Epidermal melanocyte (primary cell): ENCODE measurements at regions not wholly inside any gene's neighbourhood (a gene's known extent, or its start where the extent isn't known, plus 50 kb on each side); places are given as distances from the start of the nearest gene placed in this dataset.

Source experiments
- DNase-seq: peaks from one replicate; pipeline ENCODE4 v3.0.0; 2011; ENCODE audit warnings: low spot score; ENCODE audit not compliant: insufficient read length

DNA sequence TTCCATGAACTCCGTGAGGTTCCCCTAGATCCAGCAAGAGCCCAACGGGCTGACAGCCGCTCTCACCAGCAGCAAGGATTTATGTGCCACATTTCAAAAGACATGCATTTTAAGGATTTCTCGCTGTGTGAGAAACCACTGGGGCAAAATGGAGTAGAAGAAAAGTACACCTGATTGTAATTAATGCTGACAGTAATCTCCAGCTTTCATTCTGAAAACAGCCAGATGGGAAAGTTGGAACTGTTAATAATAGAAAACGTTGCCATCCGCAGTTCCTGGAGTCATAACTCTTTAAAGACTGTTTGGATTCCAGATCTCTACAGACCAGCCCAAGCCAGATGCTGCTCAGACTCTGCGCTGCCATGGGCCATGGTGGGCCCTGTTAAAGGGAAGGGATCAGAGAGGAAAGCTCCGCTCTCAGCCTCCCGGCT is 216.9 kb upstream of the GLI3 start:
- peak; percentile 21 for DNase-seq

DNA sequence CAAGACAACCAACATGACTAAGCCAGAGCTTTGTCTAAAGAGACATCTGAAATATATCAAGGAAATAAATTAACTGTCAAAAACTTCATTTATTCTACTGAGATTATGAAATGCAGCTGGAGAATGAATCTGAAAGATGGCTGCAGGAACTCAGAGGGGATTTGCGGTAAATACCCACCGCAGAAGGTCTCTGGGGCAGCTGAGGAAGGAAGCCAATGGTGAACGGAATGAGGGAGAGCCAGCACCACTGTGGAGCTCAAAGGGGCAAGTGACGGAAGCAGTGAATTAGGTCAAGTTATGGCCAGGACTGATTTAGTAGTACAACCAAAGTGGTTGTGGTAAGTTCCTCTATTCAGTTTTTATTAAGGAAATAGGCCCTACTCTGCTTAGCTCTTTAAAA is 215.3 kb upstream of the GLI3 start:
- no peak for DNase-seq

DNA sequence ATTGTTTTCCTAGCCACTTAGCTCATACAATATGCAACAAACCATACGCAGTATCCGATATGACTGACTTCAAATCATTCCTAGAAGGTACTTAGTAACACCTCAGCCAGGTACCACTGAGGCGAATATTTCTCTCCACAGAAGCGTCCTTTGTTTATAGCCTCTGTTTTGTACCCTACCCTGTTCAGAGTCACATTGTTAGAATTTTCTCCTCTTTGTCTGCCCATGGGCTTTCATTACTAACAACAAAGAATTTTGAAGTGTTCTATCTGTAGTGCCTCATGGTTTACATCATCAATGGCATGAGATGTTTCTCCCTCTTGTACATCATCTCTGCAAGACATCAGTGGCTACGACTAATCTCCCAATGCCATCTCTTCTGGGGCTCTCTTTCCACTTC is 212.4 kb upstream of the GLI3 start:
- no peak for DNase-seq

DNA sequence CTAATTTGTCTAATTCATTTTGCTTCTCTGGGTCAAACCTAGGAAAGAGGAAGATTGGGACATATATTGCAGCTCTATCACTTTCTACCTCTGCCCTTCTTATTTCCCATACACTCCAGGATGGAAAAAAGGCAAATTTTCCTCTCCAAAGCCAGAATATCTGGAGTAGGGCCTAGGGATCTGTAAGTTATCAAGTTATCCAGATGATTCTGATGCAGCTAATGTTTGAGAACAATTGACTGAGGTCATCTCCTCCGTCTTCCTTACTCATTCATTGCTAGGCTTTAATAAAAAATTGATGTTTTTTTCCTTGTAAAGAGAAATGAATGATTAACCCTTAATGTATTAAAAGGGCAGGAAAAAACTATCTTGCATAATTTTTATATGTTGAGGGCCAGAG is 211.9 kb upstream of the GLI3 start:
- no peak for DNase-seq

DNA sequence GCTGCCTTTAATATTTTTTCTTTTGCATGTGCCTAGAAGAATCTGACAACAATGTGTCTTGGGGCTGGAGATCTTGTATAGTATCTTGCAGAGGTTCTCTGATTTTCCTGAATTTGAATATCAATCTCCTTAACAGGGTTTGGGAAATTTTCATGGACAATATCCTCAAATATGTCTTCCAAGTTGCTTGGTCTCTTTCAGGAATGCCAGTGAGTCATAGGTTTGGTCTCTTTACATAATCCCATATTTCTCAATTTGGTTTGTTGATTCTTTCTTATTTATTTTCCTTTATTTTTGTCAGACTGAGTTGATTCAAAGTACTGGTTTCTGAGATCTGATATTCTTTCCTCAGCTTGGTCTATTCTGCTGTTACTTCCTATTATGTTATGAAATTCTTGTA is 208.7 kb upstream of the GLI3 start:
- no peak for DNase-seq

DNA sequence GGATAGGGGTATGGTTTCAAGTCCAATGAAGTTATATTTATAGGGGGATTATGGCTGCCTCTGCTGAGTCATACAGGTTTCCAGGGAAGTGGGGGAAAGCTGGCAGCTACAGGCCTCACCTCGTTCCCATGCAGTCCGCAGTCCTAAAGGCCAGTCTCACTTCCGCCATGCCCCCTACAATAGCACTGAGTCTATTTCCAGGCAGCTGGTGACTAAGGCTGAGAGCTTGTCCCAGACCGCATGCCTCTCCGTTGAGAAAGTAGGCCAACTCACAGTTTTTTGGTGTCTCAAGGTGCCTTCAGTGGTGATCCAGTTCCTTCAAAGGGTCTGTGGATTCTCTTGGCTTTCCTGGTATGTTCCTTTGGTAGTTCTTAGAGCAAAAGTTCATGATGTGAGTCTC is 203.9 kb upstream of the GLI3 start:
- DNase-seq: no peak

DNA sequence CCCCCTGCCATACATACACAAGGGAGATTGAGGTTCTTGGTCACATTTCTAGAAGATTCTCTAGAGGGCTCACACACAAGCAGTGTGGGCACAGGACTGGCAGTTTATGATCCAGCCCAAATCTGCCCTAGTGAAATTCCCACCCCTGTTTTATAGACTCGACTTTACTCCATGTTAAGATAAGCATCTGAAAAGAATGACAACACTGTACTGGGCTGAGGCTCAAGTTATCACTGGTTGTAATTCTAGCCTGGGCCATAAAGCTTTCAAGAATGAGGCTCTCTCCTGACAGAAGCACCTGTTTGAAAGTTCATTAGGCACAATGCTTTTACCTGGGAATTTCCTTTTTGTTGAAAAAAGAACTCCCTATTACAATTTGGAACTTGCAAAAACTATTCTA is 195.6 kb upstream of the GLI3 start:
- DNase-seq: no peak

DNA sequence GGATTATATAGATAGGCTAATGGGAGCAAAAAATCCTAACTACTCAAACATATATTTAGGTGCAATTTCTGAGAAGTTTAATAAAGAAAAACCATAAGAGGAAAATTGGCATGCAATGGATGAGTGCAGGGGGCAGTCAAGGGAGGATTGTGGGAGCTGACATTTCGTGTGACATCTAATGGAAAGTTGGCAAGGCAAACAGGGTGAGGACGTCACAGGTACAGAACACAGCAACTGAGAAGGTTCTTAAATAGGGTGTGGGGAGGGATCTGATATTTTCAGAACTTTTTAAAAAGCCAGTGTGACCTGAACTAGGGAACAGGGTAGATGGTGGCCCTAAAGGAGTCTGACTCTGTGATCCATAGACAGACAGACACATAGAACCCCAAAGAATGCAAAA is 194.9 kb upstream of the GLI3 start:
- DNase-seq: no peak

DNA sequence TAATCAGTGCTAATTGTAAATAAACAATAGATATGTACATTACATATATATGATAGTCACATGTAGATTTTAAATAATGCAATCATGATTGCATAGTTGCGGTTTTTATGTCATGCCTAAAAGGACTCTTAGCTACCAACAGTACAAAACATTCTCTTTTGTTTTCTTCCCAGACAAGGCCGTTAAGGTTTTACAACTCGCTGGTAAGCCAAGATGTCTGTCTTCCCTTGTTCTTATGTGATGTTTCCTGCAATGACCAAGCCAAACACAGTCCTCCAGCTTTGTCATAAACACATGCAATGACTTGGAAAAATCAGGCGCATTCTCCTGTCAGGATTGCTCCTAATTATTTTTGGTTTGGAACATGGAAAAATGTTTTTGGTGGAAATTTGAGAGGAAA is 192.3 kb upstream of the GLI3 start:
- no peak for DNase-seq

DNA sequence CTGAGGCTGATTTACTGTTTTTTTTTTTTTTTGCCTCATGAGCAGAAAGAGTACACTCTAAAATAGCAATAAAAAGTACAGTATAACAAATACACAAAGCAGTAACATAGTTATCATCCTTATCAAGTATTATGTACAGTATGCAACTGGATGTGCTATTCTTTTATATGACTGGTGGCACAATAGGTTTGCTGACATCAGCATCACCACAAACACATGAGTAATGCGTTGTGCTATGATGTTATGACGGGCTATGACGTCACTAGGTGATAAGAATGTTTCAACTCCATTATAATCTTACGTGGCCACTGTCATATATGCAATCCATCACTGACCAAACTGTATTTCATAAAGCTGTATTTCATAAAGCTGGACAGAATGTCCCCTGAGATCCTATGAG is 189.2 kb upstream of the GLI3 start:
- no peak for DNase-seq

DNA sequence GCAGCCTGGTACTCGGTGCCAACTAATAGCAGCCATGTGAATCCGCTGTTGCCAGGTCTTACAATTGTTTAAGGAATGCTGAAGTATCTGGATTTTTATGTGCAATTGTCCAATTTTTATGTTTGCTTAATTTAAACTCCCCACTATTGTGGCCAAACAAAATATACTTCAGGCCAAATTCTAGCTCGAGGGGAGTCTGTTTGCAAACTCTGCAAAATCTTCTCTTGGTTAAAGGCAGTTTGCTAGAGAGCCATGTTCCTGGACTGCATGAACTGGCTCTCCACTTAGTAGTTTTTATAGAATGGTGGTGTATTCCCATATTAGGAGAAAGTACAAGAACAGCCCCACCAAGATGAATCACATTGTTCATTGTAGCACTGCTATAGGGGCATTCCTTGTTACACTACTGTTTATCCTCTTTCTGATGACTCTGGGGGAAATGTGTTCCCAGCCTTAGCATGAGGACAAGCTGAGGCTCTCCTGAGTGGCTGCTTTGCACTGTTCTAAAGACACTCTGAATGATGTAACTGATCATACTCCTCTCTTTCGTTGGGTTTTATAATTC is 178.0 kb upstream of the GLI3 start:
- DNase-seq: no peak

DNA sequence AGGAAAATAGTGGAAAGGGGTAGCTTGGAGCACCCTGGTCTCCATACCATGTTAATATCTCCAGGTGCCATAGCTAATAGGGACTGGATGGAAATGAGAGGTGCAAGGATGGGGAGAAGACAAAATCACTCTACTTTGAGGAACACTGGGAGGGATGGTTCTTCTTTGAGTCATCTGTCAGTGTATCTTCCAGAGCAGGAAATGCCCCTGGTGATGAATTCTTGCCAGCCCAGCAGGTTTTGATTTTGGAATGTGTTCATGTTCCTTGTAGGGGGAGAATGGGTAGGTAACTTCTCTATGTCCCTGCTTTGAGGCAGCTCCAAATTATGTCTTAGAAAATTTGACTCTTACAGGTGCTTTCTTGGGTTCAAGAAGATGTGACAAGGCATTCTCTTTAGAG is 177.0 kb upstream of the GLI3 start:
- no peak for DNase-seq

DNA sequence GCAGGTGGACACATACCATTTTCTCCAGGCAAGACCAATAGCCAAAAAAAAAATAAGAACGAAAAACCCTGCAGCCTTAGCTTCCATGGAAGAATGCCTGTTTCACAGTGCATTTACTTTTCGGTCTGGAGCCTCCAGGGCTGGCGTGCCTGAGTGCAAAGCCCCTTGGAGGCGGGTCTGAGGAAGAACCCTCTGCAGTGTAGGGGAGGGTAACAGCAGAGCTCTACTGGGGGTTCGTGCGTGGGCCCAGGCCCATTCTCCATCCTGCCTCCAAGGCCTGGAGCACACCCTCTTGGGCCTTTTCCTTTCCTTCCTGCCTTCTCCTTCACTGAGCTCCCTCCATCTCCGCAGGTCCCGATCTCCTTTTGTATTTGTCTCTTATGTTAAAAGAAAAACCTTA is 172.3 kb upstream of the GLI3 start:
- DNase-seq: no peak

DNA sequence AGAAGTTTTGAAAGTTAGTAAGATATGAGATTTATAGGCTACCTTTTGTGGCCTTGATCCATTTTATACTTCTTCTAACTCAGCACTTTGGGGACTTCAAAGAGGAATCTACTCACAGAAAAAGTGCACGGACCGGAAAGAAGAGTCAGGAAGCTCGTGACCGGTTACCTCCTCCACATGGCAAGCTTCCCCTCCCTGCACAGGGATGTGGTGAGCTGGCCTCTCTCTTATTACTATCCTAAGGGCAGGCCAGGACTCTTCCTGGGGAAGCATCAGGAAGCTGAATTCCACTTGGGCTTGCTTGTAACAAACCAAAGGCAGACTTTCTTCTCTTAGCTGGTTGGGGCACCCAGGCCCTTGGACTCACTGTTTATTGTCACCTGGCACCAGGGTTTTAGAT is 170.8 kb upstream of the GLI3 start:
- DNase-seq: no peak

DNA sequence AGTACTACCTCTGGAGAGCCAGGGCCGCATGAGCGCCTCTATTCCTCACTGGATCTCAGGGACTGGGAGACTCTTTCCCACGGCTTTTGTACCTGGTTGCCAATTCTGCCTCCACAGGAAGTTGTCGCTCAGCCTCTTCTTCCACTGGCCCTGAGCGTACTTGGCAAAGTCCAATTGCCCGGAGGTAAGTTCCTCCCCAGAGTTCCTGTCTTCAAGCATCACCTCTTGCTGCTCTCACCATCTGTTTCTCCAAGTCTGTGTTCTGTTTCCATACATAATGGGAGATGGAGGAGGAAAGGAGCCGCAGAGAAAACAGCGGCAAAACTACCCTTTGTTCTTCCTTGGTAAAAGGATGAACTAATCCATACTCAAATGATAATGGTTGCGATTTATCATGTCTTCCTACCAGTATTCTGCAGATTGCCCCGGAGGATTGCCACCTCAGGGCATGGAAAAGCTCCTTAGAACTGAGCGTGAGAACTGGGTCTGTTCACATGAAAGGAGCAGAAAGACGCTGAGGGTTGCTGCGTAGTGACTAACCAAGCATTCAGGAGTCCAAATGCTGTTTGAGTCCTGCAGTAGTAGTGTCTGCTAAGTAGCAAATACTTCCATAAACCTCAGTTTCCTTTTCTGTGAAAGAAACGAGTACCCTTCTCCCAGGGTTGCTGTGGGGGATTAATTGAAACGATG is 170.2 kb upstream of the GLI3 start:
- DNase-seq: no peak

DNA sequence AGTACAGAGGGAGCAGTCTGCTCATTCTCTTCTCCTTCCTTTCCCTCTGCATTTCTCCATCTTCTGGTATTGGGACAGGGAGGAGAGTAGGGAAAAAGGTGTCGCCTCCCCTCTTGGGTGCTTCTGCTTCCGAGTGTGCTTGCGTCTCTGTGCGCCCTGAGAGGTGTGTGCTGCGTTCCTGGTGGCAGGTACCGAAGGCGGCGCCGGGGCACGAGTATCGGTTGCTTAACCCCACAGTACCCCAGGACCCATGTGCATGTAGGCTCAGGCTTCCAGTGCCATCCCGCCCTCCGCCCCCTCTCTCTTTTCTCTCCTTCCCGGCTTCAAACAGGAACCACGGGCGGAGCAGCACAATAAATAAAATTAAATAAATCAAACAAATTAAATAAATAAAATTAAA is 169.3 kb upstream of the GLI3 start:
- no peak for DNase-seq

DNA sequence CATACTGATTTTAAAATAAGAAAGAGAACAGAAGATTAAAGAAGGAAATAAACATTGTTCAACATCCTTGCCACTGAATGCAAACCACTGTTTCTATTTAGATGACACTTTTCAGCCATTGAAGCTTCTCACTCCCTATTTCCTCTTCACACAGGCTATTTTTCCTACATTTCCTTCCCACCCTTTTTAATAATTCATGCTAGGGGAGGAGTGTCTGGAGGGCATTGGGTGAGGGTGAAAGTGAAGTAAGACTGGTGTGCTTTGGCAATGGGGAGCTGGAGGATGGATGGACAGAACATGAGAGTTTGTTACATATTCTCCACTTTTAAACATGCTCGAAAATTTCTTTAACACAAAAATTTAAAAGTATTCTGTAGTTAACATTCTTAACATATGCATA is 168.8 kb upstream of the GLI3 start:
- DNase-seq: no peak

DNA sequence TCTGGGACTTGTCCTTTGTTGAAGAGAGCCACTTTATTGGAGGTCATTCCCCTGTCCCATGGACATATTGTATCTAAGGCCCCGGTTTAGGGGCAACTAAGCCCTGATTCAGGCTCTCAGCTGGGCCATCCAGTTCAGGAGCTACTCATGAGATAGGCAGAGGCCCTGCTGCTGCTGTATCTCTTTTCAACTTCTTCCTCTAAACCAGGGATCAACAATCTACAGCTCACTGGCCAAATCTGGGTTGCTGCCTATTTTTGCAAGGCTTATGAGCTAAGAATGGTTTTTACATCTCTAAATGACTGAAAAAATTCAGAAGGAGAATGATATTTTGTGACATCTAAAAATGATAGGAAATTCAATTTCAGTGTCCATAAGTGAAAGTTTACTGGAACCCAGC is 166.8 kb upstream of the GLI3 start:
- no peak for DNase-seq

DNA sequence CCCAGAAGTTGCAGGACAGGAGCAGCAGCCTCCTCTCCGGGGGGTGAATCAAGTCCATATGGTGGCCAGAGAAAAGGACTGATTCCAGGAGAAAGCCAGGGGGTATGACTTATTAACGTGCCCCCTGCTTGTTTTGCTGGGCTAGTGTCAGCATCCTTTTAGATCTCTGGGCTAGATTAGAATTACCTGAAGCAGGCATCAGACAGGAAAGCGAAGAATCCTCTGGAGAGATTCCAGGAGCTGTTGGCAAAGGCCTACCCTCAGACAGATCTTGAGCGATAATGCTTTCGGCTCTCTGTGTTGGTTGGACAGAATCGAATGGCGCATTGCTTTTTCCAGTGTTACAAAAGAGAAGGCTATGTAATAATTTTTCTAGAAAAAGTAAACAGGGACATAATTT is 164.0 kb upstream of the GLI3 start:
- no peak for DNase-seq

DNA sequence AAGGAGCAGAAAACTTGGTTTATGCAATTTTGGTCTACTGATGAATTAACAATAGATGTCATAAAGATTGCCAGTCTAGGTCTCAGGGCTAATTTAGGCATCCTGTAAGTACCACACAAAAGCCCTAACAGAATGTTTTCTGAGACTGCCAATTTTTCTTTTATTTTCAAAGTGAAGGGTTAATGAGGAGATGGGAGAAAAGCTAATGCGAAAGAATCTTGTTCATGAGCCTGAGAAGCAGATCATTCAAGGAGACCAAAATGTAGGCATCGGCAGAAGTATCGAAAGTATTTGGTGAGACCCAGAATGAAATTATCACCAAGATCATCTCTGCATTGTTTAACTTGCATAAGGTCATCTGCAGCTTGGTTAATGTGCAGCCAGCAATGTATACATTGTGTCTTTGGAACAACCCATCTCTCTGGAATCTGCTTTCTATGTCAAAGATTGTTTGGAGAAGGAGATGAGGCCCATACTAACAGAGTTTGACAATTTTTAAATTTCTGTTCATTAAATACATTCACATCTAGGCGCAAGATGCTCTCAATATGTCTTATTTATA is 163.3 kb upstream of the GLI3 start:
- no peak for DNase-seq

DNA sequence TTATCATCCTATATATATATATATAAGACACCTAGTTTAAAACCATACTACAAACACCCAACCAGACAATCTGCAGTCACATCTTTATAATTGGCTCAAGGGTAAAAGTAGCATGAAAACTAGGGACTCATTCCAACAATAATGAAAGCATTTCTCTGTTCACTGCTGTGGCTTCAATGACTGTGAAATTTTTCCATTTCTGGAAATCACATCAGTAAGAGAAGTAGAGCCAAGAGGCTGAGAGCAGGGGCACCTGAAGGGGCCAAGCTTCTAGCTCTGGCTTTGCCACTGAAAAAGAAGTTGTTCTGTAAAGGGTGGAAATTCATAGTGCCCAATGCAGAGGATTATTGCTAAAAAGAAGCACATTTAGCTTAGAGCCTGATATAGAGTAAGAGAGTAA is 158.6 kb upstream of the GLI3 start:
- peak; percentile 18 for DNase-seq

DNA sequence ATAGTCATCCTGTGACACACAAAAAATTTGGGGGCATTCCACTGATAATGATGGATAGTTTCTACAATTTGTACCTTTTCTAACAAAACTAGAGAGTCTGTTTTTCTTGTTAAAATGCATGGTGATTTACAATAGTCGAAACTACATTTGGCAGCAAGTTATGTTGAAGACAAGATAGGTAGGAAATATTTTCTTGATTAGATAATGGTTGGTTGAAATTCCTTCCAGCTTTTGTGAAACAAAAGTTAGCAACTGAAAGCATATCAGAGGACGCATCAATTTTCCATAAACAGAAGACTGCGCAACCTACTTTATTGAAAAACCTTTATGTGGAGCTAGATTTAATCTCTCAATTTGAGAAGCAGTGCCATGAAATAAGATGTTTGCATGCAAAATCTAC is 155.8 kb upstream of the GLI3 start:
- DNase-seq: no peak

DNA sequence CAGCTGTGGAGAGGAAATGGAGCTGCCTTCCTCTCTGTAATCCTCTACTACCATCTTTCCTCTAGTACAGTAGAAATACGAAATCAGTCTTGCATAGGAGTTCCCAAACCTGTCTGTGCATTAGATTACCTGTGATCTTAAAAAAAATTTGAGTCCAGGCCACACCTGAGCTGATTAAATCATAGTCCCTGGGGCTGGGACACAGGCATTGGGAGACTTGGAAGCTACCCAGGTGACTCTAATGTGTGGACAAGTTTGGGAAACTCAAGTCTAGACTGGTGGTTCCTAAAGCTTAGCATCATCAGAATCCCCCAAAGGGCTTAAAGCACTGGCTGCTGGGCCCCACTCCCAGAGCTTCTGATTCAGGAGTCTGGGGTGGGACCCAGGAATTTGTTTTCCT is 152.7 kb upstream of the GLI3 start:
- no peak for DNase-seq
